ENCODE measurements at regions not wholly inside any gene's neighbourhood (a gene's known extent, or its start where the extent isn't known, plus 50 kb on each side); places are given as distances from the start of the nearest gene placed in this dataset.

DNA sequence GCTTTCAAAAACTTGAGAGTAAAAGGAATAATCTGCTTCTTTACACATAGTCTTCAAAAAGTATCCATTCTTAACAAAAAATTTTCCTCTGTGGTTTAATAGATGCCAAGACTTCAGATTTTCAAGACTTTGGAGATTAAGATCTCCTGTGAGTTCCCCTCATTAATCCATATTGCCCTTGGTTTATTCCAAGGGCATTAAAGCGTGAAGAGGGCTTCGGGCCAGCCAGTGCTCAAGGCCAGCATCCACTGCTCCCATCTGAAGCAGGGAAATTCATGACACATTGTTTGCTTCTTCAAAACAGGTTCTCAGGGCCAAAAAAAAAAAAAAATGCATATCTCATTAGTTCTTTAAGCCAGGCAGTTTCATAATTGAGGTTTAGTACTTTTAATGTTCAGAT is 137.3 kb upstream of the RHOBTB1 start:
- TF ChIP-seq POLR2AphosphoS5 (IDR thresholded peaks at IDR 0.05; ENCODE audit: low read depth, low read length) (no peak), POLR2A (IDR thresholded peaks at IDR 0.05; ENCODE audit: low read depth, low read length) (no peak)
